ENCODE measurements at regions not wholly inside any gene's neighbourhood (a gene's known extent, or its start where the extent isn't known, plus 50 kb on each side); places are given as distances from the start of the nearest gene placed in this dataset.

DNA sequence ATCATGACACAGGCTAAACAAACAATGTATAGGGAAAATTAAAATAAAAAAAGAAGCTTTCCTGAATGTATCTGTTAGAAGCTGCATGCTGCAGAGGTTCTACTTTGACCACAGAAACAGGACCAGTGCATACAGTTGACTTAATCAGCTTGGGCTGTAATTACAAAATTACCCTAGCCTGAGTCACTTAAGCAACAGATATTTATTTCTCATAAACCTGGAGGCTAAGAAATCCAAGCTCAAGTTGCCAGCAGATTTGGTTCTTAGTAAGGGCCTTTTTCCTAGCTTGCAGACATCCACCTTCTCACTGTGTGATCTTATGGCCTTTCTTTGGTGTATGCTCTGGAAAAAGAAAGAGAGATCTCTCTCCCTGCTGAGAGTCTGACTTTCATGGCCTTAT, 946.5 kb upstream of the RAG2 start:
- Histone ChIP-seq H3K9me3 (ENCODE audit: low read length) (peaks cover 84% of the 10 kb centered on the region), H2AFZ (ENCODE audit: low read length) (no peak overlapping the region), H3K27ac (ENCODE audit: extremely low read length, insufficient read depth, low read length) (no peak overlapping the region), H3K27me3 (ENCODE audit: control insufficient read depth in 1 of 2, insufficient read depth in 2 of 2, low read length in 2 of 2) (no peaks in the 10 kb centered on the region), H3K4me2 (ENCODE audit: low read depth, low read length) (no peak overlapping the region), H3K36me3 (replicated peaks in 1 of 2; ENCODE audit: control insufficient read depth in 1 of 2, insufficient read depth in 2 of 2, low read length in 2 of 2) (no peaks in the 10 kb centered on the region), H4K20me1 (ENCODE audit: insufficient read depth, low read length) (no peaks in the 10 kb centered on the region), H3K9ac (ENCODE audit: insufficient read depth, low read depth, low read length) (no peak overlapping the region), H3K79me2 (ENCODE audit: insufficient read depth, low read length) (no peaks in the 10 kb centered on the region), H3K4me1 (ENCODE audit: insufficient read depth, low read length) (no peaks in the 10 kb centered on the region), H3K4me3 (replicated peaks in 1 of 3; ENCODE audit: insufficient read depth in 1 of 3, low read depth in 2 of 3, low read length in 3 of 3) (no peak overlapping the region)
- in situ Hi-C loops (cut with HindIII; ENCODE audit: extremely low pct_ligation_motif_present, low pct_unique_long_range_greater_than_20kb) (no loop called here), intact Hi-C loops (cut with micrococcal nuclease; ENCODE audit: unreplicated experiment) (no loop called here)
- TF ChIP-seq SMAD9 (CRISPR knock-in tag; IDR thresholded peaks at IDR 0.05) (no peak), POLR2G (IDR thresholded peaks at IDR 0.05; ENCODE audit: low read depth, low read length) (no peak), MXI1 (IDR thresholded peaks at IDR 0.05; ENCODE audit: borderline replicate concordance, low read depth, low read length) (no peak), SOX6 (IDR thresholded peaks at IDR 0.05) (no peak), SOX6 (CRISPR knock-in tag; IDR thresholded peaks at IDR 0.05) (no peak), ZNF333 (CRISPR knock-in tag; IDR thresholded peaks at IDR 0.05; ENCODE audit: borderline replicate concordance) (no peak), RNF2 (conservative IDR thresholded peaks at IDR 0.05; ENCODE audit: low read depth) (no peak), CBX2 (IDR thresholded peaks at IDR 0.05; ENCODE audit: low read depth, low read length) (no peak), CBX2 (CRISPR knock-in tag; IDR thresholded peaks at IDR 0.05; ENCODE audit: low read depth) (no peak), SNAPC2 (CRISPR knock-in tag; IDR thresholded peaks at IDR 0.05) (no peak), RBAK (CRISPR knock-in tag; IDR thresholded peaks at IDR 0.05) (no peak), CCAR2 (optimal IDR thresholded peaks at IDR 0.05; ENCODE audit: low read depth, low read length) (no peak)
- TF ChIP-seq, protein P1, sequence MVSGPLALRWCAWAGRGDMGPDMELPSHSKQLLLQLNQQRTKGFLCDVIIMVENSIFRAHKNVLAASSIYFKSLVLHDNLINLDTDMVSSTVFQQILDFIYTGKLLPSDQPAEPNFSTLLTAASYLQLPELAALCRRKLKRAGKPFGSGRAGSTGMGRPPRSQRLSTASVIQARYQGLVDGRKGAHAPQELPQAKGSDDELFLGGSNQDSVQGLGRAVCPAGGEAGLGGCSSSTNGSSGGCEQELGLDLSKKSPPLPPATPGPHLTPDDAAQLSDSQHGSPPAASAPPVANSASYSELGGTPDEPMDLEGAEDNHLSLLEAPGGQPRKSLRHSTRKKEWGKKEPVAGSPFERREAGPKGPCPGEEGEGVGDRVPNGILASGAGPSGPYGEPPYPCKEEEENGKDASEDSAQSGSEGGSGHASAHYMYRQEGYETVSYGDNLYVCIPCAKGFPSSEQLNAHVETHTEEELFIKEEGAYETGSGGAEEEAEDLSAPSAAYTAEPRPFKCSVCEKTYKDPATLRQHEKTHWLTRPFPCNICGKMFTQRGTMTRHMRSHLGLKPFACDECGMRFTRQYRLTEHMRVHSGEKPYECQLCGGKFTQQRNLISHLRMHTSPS (CRISPR knock-in tag; IDR thresholded peaks at IDR 0.05; ENCODE audit: low read depth), result no peak
- TF ChIP-seq, protein P2, sequence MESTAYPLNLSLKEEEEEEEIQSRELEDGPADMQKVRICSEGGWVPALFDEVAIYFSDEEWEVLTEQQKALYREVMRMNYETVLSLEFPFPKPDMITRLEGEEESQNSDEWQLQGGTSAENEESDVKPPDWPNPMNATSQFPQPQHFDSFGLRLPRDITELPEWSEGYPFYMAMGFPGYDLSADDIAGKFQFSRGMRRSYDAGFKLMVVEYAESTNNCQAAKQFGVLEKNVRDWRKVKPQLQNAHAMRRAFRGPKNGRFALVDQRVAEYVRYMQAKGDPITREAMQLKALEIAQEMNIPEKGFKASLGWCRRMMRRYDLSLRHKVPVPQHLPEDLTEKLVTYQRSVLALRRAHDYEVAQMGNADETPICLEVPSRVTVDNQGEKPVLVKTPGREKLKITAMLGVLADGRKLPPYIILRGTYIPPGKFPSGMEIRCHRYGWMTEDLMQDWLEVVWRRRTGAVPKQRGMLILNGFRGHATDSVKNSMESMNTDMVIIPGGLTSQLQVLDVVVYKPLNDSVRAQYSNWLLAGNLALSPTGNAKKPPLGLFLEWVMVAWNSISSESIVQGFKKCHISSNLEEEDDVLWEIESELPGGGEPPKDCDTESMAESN (CRISPR knock-in tag; conservative IDR thresholded peaks at IDR 0.05), result no peak
- ATAC-seq (no peak), FAIRE-seq (no peak), DNase-seq (ENCODE audit: low spot score) (no peak)
- BruUV-seq (replicated peaks), result no TSS peak
- ChIA-PET CTCF (ENCODE audit: low intra/inter-chr PET ratio, low total read pairs) (no interaction called here), POLR2A (no interaction called here)

Data from HepG2 (cell line).